Adrenal gland (tissue), 9 donors: ENCODE measurements at regions not wholly inside any gene's neighbourhood (a gene's known extent, or its start where the extent isn't known, plus 50 kb on each side); places are given as distances from the start of the nearest gene placed in this dataset.
A peak's percentile ranks its signal among the peaks of the same experiment; 100 is the strongest.
"Not testable (repeated sequence)": the region's sequence is repeated elsewhere in the genome, so short reads cannot be mapped to it uniquely, and the experiment has no call there.

ENCODE experiments used
- DNase-seq, 7 donors: peaks; one replicate each; pipeline ENCODE4 v3.0.0-alpha.2; 2019 to 2020
- H3K27ac ChIP-seq, 5 donors: fragments of 200-600 bp; sonication (generic) in 4 of 5; 1 replicate in 3 of 5; 2 replicates in 2 of 5; pipeline versions ENCODE4 v1.5.1 to v1.8.0; 2016 to 2020; ENCODE audit warnings: mild to moderate bottlenecking in 1 of 5
- H3K27me3 ChIP-seq: fragments of 200-600 bp; 2 replicates; pipeline ENCODE4 v1.8.0; 2021
- H3K36me3 ChIP-seq, 2 donors: fragments of 200-600 bp; replicated peaks in 1 of 2; 1 replicate in 1 of 2; 2 replicates in 1 of 2; pipeline versions ENCODE4 v1.5.1 to v1.8.0; 2018 to 2022
- H3K4me1 ChIP-seq, 2 donors: fragments of 200-600 bp; replicated peaks in 1 of 2; 1 replicate in 1 of 2; 2 replicates in 1 of 2; pipeline versions ENCODE4 v1.5.1 to v1.8.0; 2018 to 2021
- H3K4me3 ChIP-seq, 4 donors: fragments of 200-600 bp; sonication (generic) in 3 of 4; one replicate each; pipeline ENCODE4 v1.5.1; 2016 to 2018
- H3K9me3 ChIP-seq, 3 donors: fragments of 200-600 bp; sonication (generic) in 1 of 3; replicated peaks in 1 of 3; 1 replicate in 2 of 3; 2 replicates in 1 of 3; pipeline versions ENCODE4 v1.5.1 to v1.8.0; 2016 to 2021
- CTCF ChIP-seq, 6 experiments: fragments of 450-650 bp in 4 of 6; fragments of 200-600 bp in 2 of 6; sonication (generic) in 1 of 6; IDR thresholded peaks; 1 replicate in 5 of 6; 2 replicates in 1 of 6; pipeline versions ENCODE4 v1.5.1 to v1.8.0; 2016 to 2021; ENCODE audit warnings: antibody characterized with exemption in 6 of 6, mild to moderate bottlenecking in 2 of 6, moderate library complexity in 1 of 6
- POLR2A ChIP-seq, 2 donors: fragments of 450-650 bp; IDR thresholded peaks; one replicate each; pipeline ENCODE4 v1.6.1; 2017; ENCODE audit warnings: antibody characterized with exemption in 2 of 2, mild to moderate bottlenecking in 2 of 2, moderate library complexity in 1 of 2
- WGBS, 4 donors: extraction: QIAGEN DNeasy Blood & Tissue Kit in 2 of 4; methylation state at CpG; one replicate each; pipeline versions ENCODE4 v1.1.5 to v1.1.7; 2013 to 2017; 5-methylcytosine and 5-hydroxymethylcytosine counted together
- intact Hi-C, 2 donors: fragments of 100-400 bp; cut with DNase I; formaldehyde crosslinking; loops; one replicate each; pipeline versions ENCODE4 v1.14.1 to v1.15.0; 2022 to 2023
- donor health status: healthy with polysubstance abuse.
- donor health status: Bipolar disorder and iron deficiency.
- donor health status: DM: yes; HTN: yes; CAD: no.
- donor health status: DM: no; HTN: no; CAD: no.
- donor health status: DM: no; HTN: no; CAD: no.

DNA sequence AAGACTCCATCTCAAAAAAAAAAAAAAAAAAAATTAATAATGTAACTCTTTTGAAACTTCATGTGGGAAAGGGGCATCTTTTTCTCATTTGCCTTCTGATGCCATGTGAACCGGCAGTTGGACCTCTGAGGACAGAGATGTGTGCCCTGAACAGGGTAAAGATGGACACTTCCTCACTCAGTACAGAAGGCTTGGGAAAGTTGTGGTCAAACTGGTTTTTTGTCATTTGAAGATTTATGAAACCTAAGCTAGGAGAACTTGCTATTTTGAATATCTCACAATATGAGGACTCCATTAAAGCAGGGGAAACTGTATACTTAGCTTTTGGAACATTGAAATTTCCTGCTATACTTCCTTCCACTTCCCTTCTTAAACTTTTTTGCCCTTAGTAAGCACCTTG, 147.5 kb upstream of the ALDH1B1 start:
- no peaks in the 10 kb centered on the region for H3K9me3 ChIP-seq
- no peak for DNase-seq
- TF ChIP-seq POLR2A (IDR thresholded peaks at IDR 0.05) (no peak), CTCF (IDR thresholded peaks at IDR 0.05) (no peak)
- no peaks in the 10 kb centered on the region for H3K36me3 ChIP-seq
- H3K27ac ChIP-seq = no peak overlapping the region
- intact Hi-C loops = no loop called here
- H3K27me3 ChIP-seq = no peaks in the 10 kb centered on the region
- H3K4me1 ChIP-seq = no peaks in the 10 kb centered on the region
- WGBS, 4 donors = 70 to 93% (median 80%) methylated on average over 1 of the region's 1 CpG
- H3K4me3 ChIP-seq = no peak overlapping the region

DNA sequence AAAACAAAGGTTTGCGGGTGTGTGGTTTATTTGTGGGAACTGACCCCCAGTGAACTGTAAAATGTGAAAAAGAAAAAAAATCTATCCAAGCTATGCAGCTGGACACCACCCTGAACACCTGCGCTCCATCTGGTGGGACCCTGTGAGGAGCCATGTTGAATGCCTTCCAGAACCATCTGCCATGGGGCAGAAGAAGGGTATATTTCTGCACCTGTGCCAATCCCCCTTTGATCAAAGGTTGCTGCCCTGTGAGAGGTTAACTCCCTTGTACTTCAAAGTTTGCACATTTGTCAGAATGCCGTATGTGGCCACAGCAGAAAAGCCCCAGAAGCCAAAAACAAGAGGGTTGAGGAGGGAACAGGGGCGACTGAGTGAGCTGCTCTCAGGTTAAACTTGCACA, 148.5 kb upstream of the ALDH1B1 start:
- Histone ChIP-seq H3K27ac (no peak overlapping the region), H3K4me1 (no peaks in the 10 kb centered on the region), H3K27me3 (no peaks in the 10 kb centered on the region), H3K9me3 (no peaks in the 10 kb centered on the region), H3K4me3 (no peak overlapping the region), H3K36me3 (no peaks in the 10 kb centered on the region)
- no peak for DNase-seq
- TF ChIP-seq CTCF (IDR thresholded peaks at IDR 0.05) (no peak), POLR2A (IDR thresholded peaks at IDR 0.05) (no peak)
- intact Hi-C loops = no loop called here
- WGBS, 4 donors = 71 to 86% (median 80%) methylated on average over 4 of the region's 4 CpGs

DNA sequence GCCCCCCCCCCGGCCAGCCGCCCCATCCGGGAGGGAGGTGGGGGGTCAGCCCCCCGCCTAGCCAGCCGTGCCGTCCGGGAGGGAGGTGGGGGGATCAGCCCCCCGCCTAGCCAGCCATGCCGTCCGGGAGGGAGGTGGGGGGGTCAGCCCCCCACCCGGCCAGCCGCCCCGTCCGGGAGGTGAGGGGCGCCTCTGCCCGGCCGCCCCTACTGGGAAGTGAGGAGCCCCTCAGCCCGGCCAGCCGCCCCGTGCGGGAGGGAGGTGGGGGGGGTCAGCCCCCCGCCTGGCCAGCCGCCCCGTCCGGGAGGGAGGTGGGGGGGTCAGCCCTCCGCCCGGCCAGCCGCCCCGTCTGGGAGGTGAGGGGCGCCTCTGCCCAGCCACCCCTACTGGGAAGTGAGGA, 150.4 kb upstream of the ALDH1B1 start:
- DNase-seq = not testable (repeated sequence)

DNA sequence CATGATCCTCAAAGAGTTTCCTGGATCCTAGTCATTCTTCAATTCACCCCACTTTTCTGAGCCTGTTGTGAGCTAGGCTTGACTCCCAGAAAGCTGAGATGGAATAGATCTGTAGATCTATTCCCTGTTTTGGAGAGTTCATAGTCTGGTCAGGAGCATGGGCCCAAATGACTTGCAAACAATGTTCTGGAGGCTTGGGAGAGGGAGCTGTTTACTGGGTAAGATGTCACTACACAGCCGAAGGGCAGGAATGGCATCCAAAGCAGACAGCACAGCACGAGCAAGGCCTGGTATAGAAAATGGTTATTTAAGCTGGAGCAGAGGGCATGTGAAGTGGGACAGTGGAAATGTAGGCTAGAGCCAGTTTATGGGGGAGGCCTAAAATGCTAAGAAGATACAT, 152.5 kb upstream of the ALDH1B1 start:
- Histone ChIP-seq H3K27ac (no peak overlapping the region), H3K4me3 (no peak overlapping the region), H3K4me1 (no peaks in the 10 kb centered on the region), H3K9me3 (no peaks in the 10 kb centered on the region), H3K27me3 (no peaks in the 10 kb centered on the region), H3K36me3 (no peaks in the 10 kb centered on the region)
- intact Hi-C loops = no loop called here
- no peak for DNase-seq
- 83 to 94% (median 93%) methylated on average over 2 of the region's 2 CpGs for WGBS, 4 donors
- TF ChIP-seq CTCF (IDR thresholded peaks at IDR 0.05) (no peak), POLR2A (IDR thresholded peaks at IDR 0.05) (no peak)

More for the DNA sequence above, 150.4 kb upstream of the ALDH1B1 start:
- H3K4me1 ChIP-seq, H3K36me3 ChIP-seq, H3K9me3 ChIP-seq, H3K27me3 ChIP-seq, intact Hi-C loops, H3K4me3 ChIP-seq, H3K27ac ChIP-seq: not testable (repeated sequence)
- WGBS, 4 donors = 90 to 97% methylated on average over 19 to 27 of the region's 30 CpGs; no CpG with 5 or more reads in 2 of the 4 donors

GRCh38 chr9:38235244-38235643, 157.3 kb upstream of the ALDH1B1 start:
- H3K27me3 ChIP-seq = no peaks in the 10 kb centered on the region
- no peak overlapping the region for H3K27ac ChIP-seq
- H3K4me1 ChIP-seq = no peaks in the 10 kb centered on the region
- TF ChIP-seq POLR2A (IDR thresholded peaks at IDR 0.05) = no peak
- DNase-seq = peak in 1 of 7 donors; percentile 35
- WGBS, 4 donors = 67 to 84% (median 79%) methylated on average over 2 to 5 of the region's 5 CpGs
- H3K9me3 ChIP-seq = no peaks in the 10 kb centered on the region
- no peaks in the 10 kb centered on the region for H3K36me3 ChIP-seq
- intact Hi-C loops = loop anchor here in 1 of 2 donors (5.0 kb wide), 1 partner anchor 52 kb away; no protein-coding TSS in a partner anchor
- H3K4me3 ChIP-seq = no peak overlapping the region
